HG02610 (cell line): ENCODE measurements at regions not wholly inside any gene's neighbourhood (a gene's known extent, or its start where the extent isn't known, plus 50 kb on each side); places are given as distances from the start of the nearest gene placed in this dataset.

Experiments
- ATAC-seq: cut with Tn5 transposase; IDR thresholded peaks from one replicate; pipeline ENCODE4 v1.9.1; 2021; ENCODE audit warnings: mild to moderate bottlenecking, moderate library complexity; ENCODE audit not compliant: unreplicated experiment

GRCh38 chr6:143595251-143596036 is 82.3 kb upstream of the PHACTR2 start:
- ATAC-seq = no peak

- no peak for ATAC-seq
These were observed 83.1 kb upstream of the PHACTR2 start for GRCh38 chr6:143594647-143595046.

GRCh38 chr6:143592335-143592734 is 80.8 kb upstream of the FUCA2 start:
- no peak for ATAC-seq

- no peak for ATAC-seq
These were observed 79.9 kb upstream of the FUCA2 start for GRCh38 chr6:143591441-143591840.

GRCh38 chr6:143589162-143589561 is 77.6 kb upstream of the FUCA2 start:
- no peak for ATAC-seq

- ATAC-seq = no peak
These were observed 75.0 kb upstream of the FUCA2 start for GRCh38 chr6:143586557-143586956.

GRCh38 chr6:143585716-143586115 is 74.2 kb upstream of the FUCA2 start:
- no peak for ATAC-seq

GRCh38 chr6:143585241-143585640 is 73.7 kb upstream of the FUCA2 start:
- no peak for ATAC-seq

- no peak for ATAC-seq
These were observed 72.2 kb upstream of the FUCA2 start for GRCh38 chr6:143583542-143584327.

GRCh38 chr6:143581835-143582480 is 70.4 kb upstream of the FUCA2 start:
- no peak for ATAC-seq

GRCh38 chr6:143579703-143580102 is 68.2 kb upstream of the FUCA2 start:
- ATAC-seq = no peak

GRCh38 chr6:143578054-143578453 is 66.5 kb upstream of the FUCA2 start:
- no peak for ATAC-seq

- ATAC-seq = no peak
These were observed 64.4 kb upstream of the FUCA2 start for GRCh38 chr6:143575901-143576426.

- peak; percentile 87 for ATAC-seq
These were observed 63.9 kb upstream of the FUCA2 start for GRCh38 chr6:143575440-143575839.

- no peak for ATAC-seq
These were observed 58.8 kb upstream of the FUCA2 start for GRCh38 chr6:143570147-143570853.

- ATAC-seq = no peak
These were observed 57.5 kb upstream of the FUCA2 start for GRCh38 chr6:143569040-143569439.

GRCh38 chr6:143564484-143565017 is 53.0 kb upstream of the FUCA2 start:
- no peak for ATAC-seq

- ATAC-seq = no peak
These were observed 50.6 kb upstream of the FUCA2 start for GRCh38 chr6:143562143-143562542.
